T-helper 2 cell (primary cell): ENCODE measurements at regions not wholly inside any gene's neighbourhood (a gene's known extent, or its start where the extent isn't known, plus 50 kb on each side); places are given as distances from the start of the nearest gene placed in this dataset.

ENCODE experiments used
- DNase-seq, 5 experiments: peaks; one replicate each; pipeline versions ENCODE4 v3.0.0 to v3.0.0-alpha.2; 2012 to 2022

GRCh38 chr5:133905424-133905823 is 63.0 kb downstream of the C5orf15 start:
- no peak for DNase-seq

GRCh38 chr5:133904641-133905040 is 63.8 kb downstream of the C5orf15 start:
- DNase-seq: no peak

- DNase-seq: no peak
Measured at GRCh38 chr5:133902511-133903118, 65.8 kb downstream of the C5orf15 start.

GRCh38 chr5:133900534-133901270 is 67.7 kb downstream of the C5orf15 start:
- DNase-seq: no peak

GRCh38 chr5:133899506-133899905 is 68.9 kb downstream of the C5orf15 start:
- DNase-seq: no peak

GRCh38 chr5:133898440-133898839 is 70.0 kb downstream of the C5orf15 start:
- no peak for DNase-seq

- no peak for DNase-seq
Measured at GRCh38 chr5:133897431-133897830, 71.0 kb downstream of the C5orf15 start.

GRCh38 chr5:133896873-133897272 is 71.6 kb downstream of the C5orf15 start:
- DNase-seq: no peak

GRCh38 chr5:133895979-133896845 is 72.2 kb downstream of the C5orf15 start:
- DNase-seq: no peak

GRCh38 chr5:133894143-133894542 is 74.3 kb downstream of the C5orf15 start:
- DNase-seq: no peak

- DNase-seq: no peak
Measured at GRCh38 chr5:133892774-133893173, 75.7 kb downstream of the C5orf15 start.

GRCh38 chr5:133892306-133892705 is 76.1 kb downstream of the C5orf15 start:
- no peak for DNase-seq

- no peak for DNase-seq
Measured at GRCh38 chr5:133891390-133891789, 77.0 kb downstream of the C5orf15 start.

GRCh38 chr5:133890776-133891280 is 77.6 kb downstream of the C5orf15 start:
- no peak for DNase-seq

- no peak for DNase-seq
Measured at GRCh38 chr5:133890314-133890713, 78.1 kb downstream of the C5orf15 start.

- no peak for DNase-seq
Measured at GRCh38 chr5:133889271-133889905, 79.0 kb downstream of the C5orf15 start.

GRCh38 chr5:133888625-133888991 is 79.8 kb downstream of the C5orf15 start:
- no peak for DNase-seq

GRCh38 chr5:133885566-133885965 is 82.9 kb downstream of the C5orf15 start:
- DNase-seq: no peak

GRCh38 chr5:133884569-133885311 is 83.7 kb downstream of the C5orf15 start:
- DNase-seq: no peak

- no peak for DNase-seq
Measured at GRCh38 chr5:133883916-133884315, 84.5 kb downstream of the C5orf15 start.

GRCh38 chr5:133882846-133883245 is 85.6 kb downstream of the C5orf15 start:
- DNase-seq: no peak

GRCh38 chr5:133882389-133882695 is 86.1 kb downstream of the C5orf15 start:
- no peak for DNase-seq
